Right lobe of liver (tissue), 4 donors: ENCODE measurements at regions not wholly inside any gene's neighbourhood (a gene's known extent, or its start where the extent isn't known, plus 50 kb on each side); places are given as distances from the start of the nearest gene placed in this dataset.

ENCODE experiments used
- CTCF ChIP-seq, 4 donors: fragments of 200-600 bp in 3 of 4; fragments of 450-650 bp in 1 of 4; IDR thresholded peaks; one replicate each; pipeline versions ENCODE4 v1.5.1 to v1.8.0; 2016 to 2022; ENCODE audit warnings: antibody characterized with exemption in 4 of 4, mild to moderate bottlenecking in 2 of 4
- POLR2A ChIP-seq: fragments of 450-650 bp; IDR thresholded peaks from one replicate; pipeline ENCODE4 v1.6.1; 2017; ENCODE audit warnings: antibody characterized with exemption, mild to moderate bottlenecking
- donor health status: DM: no; HTN: no; CAD: no.
- donor health status: DM: no; HTN: no; CAD: no.
- donor health status: DM: no; HTN: yes; CAD: no.

DNA sequence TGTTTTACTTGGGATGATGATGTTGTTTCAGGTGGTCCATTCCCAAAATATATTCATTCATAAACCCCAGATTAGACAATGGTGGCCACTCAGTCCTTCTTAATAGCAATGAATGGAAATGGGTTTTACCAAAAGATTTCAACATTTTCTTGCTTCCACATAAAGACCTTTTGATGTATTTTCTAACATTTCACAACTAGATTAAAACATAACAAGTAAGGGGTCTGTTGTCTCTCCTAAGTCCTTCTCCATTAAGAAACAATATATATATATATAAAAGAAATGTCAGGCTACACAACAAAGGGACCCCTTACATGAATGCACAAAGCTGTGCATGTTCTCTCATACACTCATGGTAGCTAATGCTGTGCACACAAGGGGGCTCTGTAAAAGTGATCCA is 176.4 kb downstream of the ANXA2 start:
- no peak for TF ChIP-seq POLR2A
- no peak for TF ChIP-seq CTCF (IDR thresholded peaks at IDR 0.05)
